HL-60 (cell line): ENCODE measurements at regions not wholly inside any gene's neighbourhood (a gene's known extent, or its start where the extent isn't known, plus 50 kb on each side); places are given as distances from the start of the nearest gene placed in this dataset.

Experiments used
- DNase-seq, 2 experiments: peaks; one replicate each; pipeline ENCODE4 v3.0.0-alpha.2; 2010 to 2020; ENCODE audit warnings: low read depth in 1 of 2, low spot score in 1 of 2
- H3K27ac ChIP-seq: fragments of 250-450 bp; sonication (Bioruptor Pico); replicated peaks from 2 replicates; pipeline ENCODE4 v1.5.1; 2020; ENCODE audit warnings: mild to moderate bottlenecking, moderate library complexity
- H3K27me3 ChIP-seq: fragments of 250-450 bp; sonication (Bioruptor Pico); 2 replicates; pipeline ENCODE4 v1.5.1; 2021; ENCODE audit warnings: mild to moderate bottlenecking, moderate library complexity; ENCODE audit not compliant: insufficient read depth, poor library complexity, severe bottlenecking
- H3K4me3 ChIP-seq: replicated peaks from 2 replicates; pipeline ENCODE4 v1.5.1; 2011; ENCODE audit warnings: mild to moderate bottlenecking, control low read depth, low read length; ENCODE audit not compliant: insufficient read depth
- GABPA ChIP-seq: IDR thresholded peaks from 2 replicates; pipeline ENCODE4 v1.6.1; 2012; ENCODE audit warnings: low read depth
- POLR2AphosphoS5 ChIP-seq: IDR thresholded peaks from 2 replicates; pipeline ENCODE4 v1.6.1; 2012; ENCODE audit warnings: low read depth
- SPI1 ChIP-seq: IDR thresholded peaks from 2 replicates; pipeline ENCODE4 v1.6.1; 2012; ENCODE audit warnings: low read depth, mild to moderate bottlenecking, borderline replicate concordance
- TF ChIP-seq, protein P1 (sequence below): IDR thresholded peaks from 2 replicates; pipeline ENCODE4 v1.6.1; 2012; ENCODE audit warnings: low read depth; ENCODE audit not compliant: insufficient replicate concordance
- TF ChIP-seq, protein P2 (sequence below): IDR thresholded peaks from one replicate; pipeline ENCODE4 v1.5.1; 2011; ENCODE audit warnings: low read length, control low read depth, inconsistent platforms; ENCODE audit not compliant: insufficient read depth

DNA sequence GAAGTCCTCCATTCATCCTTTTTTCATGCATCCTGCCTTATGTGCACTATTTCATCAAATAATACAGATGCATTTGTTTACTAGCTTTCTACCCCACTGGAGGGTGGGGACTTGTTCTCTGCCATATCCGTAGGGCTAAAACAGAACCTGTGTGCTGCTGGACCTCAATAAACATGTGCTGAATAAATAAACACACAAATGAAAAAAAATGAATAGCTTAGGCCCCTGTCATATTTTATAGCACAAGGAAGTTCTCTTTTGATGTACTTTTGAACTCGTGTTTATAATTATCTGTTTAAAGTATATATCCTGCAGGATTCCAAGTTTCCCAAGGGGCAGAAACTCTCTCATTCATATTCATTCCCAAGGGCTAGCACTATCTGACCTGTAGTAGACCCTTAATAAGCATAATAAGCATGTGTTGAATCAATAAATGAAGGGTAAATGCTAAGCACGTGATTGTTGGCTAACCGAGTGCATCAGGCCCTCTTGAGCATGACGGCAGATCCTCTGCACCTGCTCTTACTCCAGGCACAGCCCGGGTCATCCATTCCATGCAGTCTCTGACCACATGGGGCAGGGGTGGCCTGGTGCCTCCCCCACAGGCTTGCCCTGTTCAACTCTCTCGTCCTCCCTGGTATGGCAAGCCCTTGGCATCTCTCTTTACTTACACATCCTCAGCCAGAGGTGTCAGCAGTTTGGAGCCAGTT, 474.1 kb upstream of the ZMIZ1 start:
- Histone ChIP-seq H3K4me3 (no peak overlapping the region), H3K27me3 (no peaks in the 10 kb centered on the region), H3K27ac (no peak overlapping the region)
- TF ChIP-seq GABPA: no peak
- TF ChIP-seq, protein P1, sequence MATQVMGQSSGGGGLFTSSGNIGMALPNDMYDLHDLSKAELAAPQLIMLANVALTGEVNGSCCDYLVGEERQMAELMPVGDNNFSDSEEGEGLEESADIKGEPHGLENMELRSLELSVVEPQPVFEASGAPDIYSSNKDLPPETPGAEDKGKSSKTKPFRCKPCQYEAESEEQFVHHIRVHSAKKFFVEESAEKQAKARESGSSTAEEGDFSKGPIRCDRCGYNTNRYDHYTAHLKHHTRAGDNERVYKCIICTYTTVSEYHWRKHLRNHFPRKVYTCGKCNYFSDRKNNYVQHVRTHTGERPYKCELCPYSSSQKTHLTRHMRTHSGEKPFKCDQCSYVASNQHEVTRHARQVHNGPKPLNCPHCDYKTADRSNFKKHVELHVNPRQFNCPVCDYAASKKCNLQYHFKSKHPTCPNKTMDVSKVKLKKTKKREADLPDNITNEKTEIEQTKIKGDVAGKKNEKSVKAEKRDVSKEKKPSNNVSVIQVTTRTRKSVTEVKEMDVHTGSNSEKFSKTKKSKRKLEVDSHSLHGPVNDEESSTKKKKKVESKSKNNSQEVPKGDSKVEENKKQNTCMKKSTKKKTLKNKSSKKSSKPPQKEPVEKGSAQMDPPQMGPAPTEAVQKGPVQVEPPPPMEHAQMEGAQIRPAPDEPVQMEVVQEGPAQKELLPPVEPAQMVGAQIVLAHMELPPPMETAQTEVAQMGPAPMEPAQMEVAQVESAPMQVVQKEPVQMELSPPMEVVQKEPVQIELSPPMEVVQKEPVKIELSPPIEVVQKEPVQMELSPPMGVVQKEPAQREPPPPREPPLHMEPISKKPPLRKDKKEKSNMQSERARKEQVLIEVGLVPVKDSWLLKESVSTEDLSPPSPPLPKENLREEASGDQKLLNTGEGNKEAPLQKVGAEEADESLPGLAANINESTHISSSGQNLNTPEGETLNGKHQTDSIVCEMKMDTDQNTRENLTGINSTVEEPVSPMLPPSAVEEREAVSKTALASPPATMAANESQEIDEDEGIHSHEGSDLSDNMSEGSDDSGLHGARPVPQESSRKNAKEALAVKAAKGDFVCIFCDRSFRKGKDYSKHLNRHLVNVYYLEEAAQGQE: no peak
- no peak for TF ChIP-seq POLR2AphosphoS5
- TF ChIP-seq, protein P2, sequence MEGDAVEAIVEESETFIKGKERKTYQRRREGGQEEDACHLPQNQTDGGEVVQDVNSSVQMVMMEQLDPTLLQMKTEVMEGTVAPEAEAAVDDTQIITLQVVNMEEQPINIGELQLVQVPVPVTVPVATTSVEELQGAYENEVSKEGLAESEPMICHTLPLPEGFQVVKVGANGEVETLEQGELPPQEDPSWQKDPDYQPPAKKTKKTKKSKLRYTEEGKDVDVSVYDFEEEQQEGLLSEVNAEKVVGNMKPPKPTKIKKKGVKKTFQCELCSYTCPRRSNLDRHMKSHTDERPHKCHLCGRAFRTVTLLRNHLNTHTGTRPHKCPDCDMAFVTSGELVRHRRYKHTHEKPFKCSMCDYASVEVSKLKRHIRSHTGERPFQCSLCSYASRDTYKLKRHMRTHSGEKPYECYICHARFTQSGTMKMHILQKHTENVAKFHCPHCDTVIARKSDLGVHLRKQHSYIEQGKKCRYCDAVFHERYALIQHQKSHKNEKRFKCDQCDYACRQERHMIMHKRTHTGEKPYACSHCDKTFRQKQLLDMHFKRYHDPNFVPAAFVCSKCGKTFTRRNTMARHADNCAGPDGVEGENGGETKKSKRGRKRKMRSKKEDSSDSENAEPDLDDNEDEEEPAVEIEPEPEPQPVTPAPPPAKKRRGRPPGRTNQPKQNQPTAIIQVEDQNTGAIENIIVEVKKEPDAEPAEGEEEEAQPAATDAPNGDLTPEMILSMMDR: no peak
- no peak for TF ChIP-seq SPI1
- no peak for DNase-seq

DNA sequence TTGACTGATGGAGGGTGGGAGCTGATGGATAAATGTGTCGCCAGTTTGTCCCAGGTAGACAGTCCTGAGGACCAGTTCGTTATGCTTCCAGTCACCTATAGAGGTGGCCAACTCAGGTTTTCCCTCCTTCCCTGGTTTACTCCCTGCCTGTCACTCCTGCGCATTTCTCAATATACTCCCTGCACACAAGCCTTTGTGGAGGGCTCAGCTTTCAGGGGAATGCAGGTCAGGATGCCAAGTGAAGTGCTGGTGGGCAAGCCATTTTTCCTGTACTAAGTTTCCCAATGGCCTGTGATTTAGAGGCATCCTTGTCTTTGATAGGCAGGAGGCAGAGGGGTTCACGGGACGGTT, 473.5 kb upstream of the ZMIZ1 start:
- Histone ChIP-seq H3K27me3 (no peaks in the 10 kb centered on the region), H3K27ac (no peak overlapping the region), H3K4me3 (no peak overlapping the region)
- no peak for DNase-seq
- TF ChIP-seq, protein P1: no peak
- TF ChIP-seq GABPA: no peak
- no peak for TF ChIP-seq SPI1
- TF ChIP-seq, protein P2: no peak
- no peak for TF ChIP-seq POLR2AphosphoS5

DNA sequence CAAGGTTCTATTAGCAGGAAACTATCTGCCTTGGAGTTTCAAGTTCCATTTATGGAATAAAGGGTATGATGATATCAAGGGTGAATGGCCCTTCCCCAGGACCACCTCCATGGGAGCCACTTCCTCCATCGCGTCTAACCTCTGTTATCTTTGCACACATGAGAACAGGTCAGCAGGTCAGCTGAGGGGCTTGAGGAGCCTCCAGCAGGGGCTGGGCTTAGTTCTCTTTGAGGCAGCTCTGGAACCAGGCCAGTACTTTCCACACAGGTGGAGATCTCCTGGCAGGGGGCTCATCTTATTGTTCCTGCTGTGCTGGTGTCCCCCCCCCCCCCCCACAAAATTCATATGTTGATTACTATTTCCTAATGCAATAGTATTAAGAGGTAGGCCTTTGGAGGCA, 472.2 kb upstream of the ZMIZ1 start:
- no peak overlapping the region for H3K27ac ChIP-seq
- H3K27me3 ChIP-seq: no peaks in the 10 kb centered on the region
- TF ChIP-seq, protein P2: no peak
- TF ChIP-seq SPI1 (no peak), POLR2AphosphoS5 (no peak), GABPA (no peak)
- TF ChIP-seq, protein P1: no peak
- DNase-seq: no peak
- no peak overlapping the region for H3K4me3 ChIP-seq
